ENCODE measurements at regions not wholly inside any gene's neighbourhood (a gene's known extent, or its start where the extent isn't known, plus 50 kb on each side); places are given as distances from the start of the nearest gene placed in this dataset.

GRCh38 chr2:16179701-16180416 lies 239.5 kb downstream of the MYCN start:
- peak; percentile 100 for DNase-seq (ENCODE audit: low spot score)

GRCh38 chr2:16178551-16179130 lies 238.3 kb downstream of the MYCN start:
- DNase-seq (ENCODE audit: low spot score) = peak; percentile 99

GRCh38 chr2:16177671-16178180 lies 237.4 kb downstream of the MYCN start:
- DNase-seq (ENCODE audit: low spot score) = peak; percentile 96

GRCh38 chr2:16176971-16177480 lies 236.7 kb downstream of the MYCN start:
- peak; percentile 97 for DNase-seq (ENCODE audit: low spot score)

GRCh38 chr2:16175247-16175825 lies 235.0 kb downstream of the MYCN start:
- peak; percentile 99 for DNase-seq (ENCODE audit: low spot score)

- DNase-seq (ENCODE audit: low spot score) = peak; percentile 97
Measured at GRCh38 chr2:16174693-16175045, 234.3 kb downstream of the MYCN start.

- peak; percentile 97 for DNase-seq (ENCODE audit: low spot score)
Measured at GRCh38 chr2:16173893-16174692, 233.7 kb downstream of the MYCN start.

GRCh38 chr2:16172324-16173175 lies 232.2 kb downstream of the MYCN start:
- DNase-seq (ENCODE audit: low spot score) = peak; percentile 98

- peak; percentile 97 for DNase-seq (ENCODE audit: low spot score)
Measured at GRCh38 chr2:16171425-16171920, 231.1 kb downstream of the MYCN start.

GRCh38 chr2:16170675-16171424 lies 230.5 kb downstream of the MYCN start:
- DNase-seq (ENCODE audit: low spot score) = peak; percentile 98

- DNase-seq (ENCODE audit: low spot score) = peak; percentile 98
Measured at GRCh38 chr2:16169381-16169960, 229.1 kb downstream of the MYCN start.

- DNase-seq (ENCODE audit: low spot score) = peak; percentile 97
Measured at GRCh38 chr2:16168506-16169264, 228.3 kb downstream of the MYCN start.

GRCh38 chr2:16167870-16168426 lies 227.6 kb downstream of the MYCN start:
- DNase-seq (ENCODE audit: low spot score) = peak; percentile 98

GRCh38 chr2:16167451-16167861 lies 227.1 kb downstream of the MYCN start:
- DNase-seq (ENCODE audit: low spot score) = no peak

GRCh38 chr2:16166327-16166981 lies 226.1 kb downstream of the MYCN start:
- peak; percentile 98 for DNase-seq (ENCODE audit: low spot score)

GRCh38 chr2:16165518-16166326 lies 225.4 kb downstream of the MYCN start:
- peak; percentile 98 for DNase-seq (ENCODE audit: low spot score)

- peak; percentile 97 for DNase-seq (ENCODE audit: low spot score)
Measured at GRCh38 chr2:16162491-16163040, 222.2 kb downstream of the MYCN start.
